ENCODE measurements at regions not wholly inside any gene's neighbourhood (a gene's known extent, or its start where the extent isn't known, plus 50 kb on each side); places are given as distances from the start of the nearest gene placed in this dataset.

DNA sequence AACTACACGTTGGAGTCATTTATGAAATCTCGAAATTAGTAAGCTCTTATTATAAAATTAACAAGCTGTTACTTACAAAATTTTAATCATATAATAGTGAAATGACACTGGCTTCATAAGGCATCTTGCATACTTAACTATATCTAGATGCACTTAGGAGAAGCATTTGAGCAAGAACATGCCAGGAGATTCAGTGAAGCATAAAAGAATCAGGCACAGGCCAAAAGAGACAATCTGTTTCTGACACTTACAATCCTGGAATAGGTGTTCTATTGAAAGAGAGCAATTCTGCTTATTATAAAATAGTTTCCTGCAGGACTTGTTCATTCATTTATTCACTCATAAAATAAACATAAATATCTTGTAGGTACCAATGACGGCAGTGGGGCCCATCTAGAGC, 1152.2 kb upstream of the CDH6 start:
- TF ChIP-seq, protein P1, sequence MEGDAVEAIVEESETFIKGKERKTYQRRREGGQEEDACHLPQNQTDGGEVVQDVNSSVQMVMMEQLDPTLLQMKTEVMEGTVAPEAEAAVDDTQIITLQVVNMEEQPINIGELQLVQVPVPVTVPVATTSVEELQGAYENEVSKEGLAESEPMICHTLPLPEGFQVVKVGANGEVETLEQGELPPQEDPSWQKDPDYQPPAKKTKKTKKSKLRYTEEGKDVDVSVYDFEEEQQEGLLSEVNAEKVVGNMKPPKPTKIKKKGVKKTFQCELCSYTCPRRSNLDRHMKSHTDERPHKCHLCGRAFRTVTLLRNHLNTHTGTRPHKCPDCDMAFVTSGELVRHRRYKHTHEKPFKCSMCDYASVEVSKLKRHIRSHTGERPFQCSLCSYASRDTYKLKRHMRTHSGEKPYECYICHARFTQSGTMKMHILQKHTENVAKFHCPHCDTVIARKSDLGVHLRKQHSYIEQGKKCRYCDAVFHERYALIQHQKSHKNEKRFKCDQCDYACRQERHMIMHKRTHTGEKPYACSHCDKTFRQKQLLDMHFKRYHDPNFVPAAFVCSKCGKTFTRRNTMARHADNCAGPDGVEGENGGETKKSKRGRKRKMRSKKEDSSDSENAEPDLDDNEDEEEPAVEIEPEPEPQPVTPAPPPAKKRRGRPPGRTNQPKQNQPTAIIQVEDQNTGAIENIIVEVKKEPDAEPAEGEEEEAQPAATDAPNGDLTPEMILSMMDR (IDR thresholded peaks at IDR 0.05): no peak
- TF ChIP-seq EP300 (IDR thresholded peaks at IDR 0.05; ENCODE audit: low read depth): no peak
